ENCODE measurements at regions not wholly inside any gene's neighbourhood (a gene's known extent, or its start where the extent isn't known, plus 50 kb on each side); places are given as distances from the start of the nearest gene placed in this dataset.
"Not testable (repeated sequence)": the region's sequence is repeated elsewhere in the genome, so short reads cannot be mapped to it uniquely, and the experiment has no call there.

DNA sequence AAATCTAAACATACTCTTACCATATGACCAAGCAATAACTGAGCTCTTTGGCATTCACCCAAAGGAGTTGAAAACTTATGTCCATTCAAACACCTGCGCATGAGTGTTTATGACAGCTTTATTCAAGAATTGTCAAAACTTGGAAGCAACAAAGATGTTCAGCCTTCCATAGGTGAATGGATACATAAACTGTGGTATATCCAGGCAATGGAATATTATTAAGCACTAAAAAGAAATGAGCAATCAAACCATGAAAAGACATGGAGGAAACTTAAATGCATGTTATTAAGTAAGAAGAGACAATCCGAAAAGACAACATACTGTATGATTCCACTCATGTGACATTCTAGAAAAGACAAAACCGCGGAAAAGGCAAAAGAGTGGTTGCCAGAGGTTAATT lies 312.0 kb upstream of the TMC3 start:
- no peak for DNase-seq

DNA sequence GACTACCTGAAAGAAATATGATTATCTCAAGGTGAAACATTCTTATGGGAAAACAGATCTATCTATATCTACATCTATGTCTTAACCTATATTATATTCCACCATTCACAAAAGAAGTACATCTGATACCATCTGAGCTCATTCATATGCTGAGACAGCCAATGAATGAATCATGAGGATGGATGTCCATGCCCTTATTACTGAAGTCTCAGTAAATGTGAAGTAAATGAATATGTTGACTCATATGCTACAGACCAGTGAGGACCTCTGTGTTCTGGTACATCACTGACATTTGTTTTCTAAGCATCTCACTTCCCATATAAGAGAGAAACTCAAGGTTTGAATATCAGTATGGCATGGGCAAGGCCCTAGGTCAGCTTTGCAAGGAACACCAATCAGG lies 311.2 kb upstream of the TMC3 start:
- DNase-seq = no peak

DNA sequence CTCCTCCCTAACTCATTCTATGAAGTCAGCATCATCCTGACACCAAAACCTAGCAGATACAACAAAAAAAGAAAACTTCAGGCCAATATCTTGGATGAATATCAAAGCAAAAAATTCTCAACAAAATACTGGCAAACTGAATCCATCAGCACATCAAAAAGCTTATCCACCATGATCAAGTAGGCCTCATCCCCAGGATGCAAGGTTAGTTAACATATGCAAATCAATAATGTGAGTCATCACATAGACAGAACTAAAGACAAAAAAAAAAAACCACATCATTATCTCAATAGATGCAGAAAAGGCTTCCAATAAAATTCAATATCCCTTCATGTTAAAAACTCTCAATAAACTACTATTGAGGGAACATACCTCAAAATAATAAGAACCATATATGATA lies 306.8 kb upstream of the TMC3 start:
- no peak for DNase-seq

DNA sequence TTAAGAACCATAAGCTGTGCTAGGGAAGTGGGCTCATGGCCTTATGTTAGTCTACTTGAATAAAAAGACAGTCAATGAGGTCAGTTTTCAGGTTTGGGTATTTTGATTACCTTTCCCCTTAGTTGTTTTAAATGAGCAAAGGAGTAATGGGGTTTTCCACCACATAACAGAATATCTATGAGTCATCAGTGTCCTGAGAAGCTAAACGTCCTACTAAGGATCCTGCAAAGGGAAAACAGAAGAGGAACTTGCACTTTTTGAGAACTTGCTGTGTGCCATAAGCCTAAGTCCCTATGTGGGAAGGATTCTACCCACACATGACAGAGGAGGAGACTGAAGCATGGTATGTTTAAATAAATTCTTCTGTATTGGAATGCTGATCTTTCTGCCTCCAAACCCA lies 292.8 kb upstream of the TMC3 start:
- no peak for DNase-seq

DNA sequence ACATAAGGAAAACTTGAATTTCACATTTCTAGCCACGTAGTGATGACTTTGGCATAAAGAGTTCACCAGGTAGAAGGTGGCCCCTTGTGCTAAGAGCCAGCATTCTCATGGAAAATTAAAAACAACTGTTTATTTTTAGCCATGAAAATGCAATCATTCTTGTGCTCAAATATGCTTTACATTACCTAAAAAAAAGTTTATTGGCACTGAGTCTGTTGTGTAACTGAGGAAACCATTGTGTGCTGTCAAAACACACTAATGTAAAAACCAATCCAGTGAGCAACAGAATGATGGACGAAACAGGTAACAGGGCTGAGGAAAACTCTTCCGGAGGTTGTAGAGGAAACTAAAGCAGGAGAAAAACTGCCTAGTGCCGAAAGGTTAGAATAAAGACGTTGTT lies 287.0 kb upstream of the TMC3 start:
- no peak for DNase-seq

DNA sequence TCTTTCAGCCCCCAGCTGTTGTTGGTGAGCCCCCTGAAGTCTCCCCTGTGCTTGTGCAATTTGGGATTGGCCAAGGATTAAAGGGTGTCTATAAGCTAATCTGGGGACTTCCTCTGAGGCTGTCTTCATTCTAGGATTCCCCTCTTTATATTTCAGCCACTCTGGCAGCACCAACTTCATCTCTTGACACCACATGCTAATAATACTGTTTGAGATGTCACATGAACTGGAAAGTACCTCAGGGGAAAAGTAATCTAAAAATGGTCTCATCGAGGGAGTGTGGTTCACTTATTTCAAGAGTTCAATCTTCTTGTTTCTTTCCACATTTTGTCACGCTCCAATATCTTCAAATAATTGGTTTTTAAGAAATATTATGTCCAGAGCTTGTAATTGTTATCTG lies 279.2 kb upstream of the TMC3 start:
- DNase-seq = no peak

DNA sequence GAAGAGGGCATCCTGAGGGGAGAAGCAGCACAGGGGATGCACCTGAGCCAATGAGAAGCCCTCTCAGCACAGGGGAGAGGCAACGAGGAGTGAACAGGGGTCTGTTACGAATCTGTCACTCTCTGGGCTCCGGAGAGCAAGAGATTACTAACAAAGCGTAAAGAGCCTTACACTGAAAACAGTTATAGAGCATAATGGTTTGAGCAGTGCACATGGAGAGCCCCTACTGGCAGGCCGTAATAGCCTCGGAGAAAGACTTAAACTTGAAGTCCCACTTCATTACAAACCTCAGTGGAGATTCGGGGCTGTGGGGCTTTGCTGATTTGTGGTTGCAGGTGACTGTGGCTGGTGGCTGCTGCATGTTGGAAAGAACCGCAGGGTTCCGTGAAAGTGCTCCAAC lies 271.5 kb upstream of the TMC3 start:
- no peak for DNase-seq

DNA sequence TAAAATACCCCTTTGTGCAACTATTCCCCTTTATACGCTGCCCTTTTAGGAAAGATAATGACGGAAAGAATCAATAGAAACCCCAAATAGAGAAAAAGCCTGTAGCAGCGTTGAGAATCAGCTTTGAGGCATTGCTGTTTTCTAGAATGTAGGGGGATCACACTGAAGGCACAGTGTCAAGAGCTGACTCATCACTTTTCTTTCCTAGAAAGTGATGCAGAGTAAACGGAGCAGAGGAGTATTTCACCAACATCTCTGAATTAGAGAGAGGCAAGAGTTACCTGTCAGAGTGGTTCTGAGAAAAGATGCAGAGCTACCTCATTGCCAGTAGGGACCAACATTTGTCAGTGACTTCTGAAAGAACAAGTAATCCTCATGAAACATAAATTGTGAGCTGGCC lies 269.8 kb upstream of the TMC3 start:
- no peak for DNase-seq

DNA sequence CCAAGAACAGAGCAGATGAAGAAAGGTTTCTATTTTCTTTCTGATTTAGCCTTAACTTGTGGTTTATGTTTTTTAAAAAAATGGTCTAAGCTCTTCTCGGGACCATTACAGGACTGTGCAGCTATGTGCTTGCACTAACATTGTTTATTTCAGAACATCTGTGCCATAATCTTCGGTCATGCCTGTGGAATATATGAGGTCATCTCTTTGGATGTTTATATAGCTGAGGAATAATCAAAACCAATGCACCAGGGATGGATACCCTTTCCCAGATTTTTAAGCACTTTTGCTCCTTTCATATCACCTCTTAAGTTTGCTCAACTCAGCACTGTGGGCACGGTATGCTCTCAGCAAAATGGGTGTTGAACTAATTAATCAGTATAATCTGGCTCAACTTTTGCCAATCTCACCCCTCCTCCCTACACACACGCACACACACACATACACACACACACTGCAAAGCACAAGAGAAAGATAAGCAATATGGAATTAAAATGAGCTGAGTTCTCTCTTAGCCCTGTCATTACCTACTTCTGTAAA lies 268.5 kb upstream of the TMC3 start:
- peak; percentile 39 for DNase-seq

DNA sequence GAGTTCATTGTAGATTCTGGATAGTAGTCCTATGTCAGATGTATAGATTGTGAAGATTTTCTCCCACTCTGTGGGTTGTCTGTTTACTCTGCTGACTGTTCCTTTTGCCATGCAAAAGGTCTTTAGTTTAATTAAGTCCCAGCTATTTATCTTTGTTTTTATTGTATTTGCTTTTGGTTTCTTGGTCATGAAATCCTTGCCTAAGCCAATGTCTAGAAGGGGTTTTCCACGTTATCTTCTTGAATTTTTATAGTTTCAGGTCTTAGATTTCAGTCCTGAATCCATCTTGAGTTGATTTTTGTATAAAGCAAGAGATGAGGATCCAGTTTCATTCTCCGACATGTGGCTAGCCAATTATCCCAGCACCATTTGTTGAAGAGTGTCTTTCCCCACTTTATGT lies 262.1 kb upstream of the TMC3 start:
- DNase-seq = not testable (repeated sequence)

DNA sequence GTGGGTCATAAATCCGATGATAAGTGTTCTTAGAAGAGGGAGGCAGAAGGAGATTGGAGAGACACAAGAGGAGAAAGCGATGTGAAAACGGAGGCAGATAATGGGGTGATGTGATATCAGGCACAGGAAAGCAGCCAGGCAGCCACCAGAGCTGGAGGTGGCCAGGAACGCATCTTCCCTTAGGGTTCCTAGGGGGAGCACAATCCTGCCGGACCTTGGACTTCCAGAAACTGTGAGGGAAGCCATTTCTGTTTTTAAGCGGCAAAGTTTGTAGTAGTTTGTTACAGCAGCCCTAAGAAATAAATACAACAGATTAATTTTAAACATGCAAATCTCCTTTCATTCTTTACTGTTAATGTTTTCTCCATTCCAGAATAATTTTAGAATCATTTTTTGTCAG lies 259.9 kb upstream of the TMC3 start:
- DNase-seq = no peak

DNA sequence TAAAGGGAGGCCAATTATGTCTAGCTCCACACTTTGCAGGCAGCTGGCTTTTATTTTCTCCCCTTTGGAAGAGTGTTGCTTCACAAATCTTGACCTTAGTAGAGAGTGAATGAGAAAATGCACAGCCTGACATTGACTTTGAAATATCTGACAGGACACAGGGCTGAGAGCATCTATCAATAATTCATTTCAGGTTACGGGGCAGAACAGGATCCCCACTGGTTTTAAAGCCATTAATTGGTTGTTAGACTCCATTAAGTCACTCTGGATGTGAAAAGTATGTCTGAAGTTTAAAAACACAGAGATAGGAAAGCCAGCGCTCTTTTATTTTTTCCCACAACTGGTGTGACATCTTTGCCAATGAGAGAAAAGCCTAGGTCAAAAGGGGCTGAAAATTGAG lies 251.9 kb upstream of the TMC3 start:
- DNase-seq = no peak

DNA sequence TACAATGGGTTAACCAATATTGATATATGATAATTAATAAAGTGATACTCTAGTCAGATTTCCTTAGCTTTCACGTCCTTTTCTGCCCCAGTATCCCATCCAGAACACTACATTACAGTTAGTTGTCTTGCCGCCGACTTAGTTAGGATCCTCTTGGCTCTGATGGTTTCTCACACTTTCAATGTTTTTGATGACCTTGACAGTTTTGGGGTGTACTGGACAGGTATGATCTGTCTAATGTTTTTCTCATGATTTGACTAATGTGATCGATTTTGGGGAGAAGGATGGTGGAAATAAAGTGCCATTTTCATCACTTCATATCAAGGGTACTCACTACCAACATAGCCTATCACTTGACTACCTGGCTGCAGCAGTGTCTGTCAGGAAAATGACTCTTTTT lies 245.0 kb upstream of the TMC3 start:
- DNase-seq = no peak

DNA sequence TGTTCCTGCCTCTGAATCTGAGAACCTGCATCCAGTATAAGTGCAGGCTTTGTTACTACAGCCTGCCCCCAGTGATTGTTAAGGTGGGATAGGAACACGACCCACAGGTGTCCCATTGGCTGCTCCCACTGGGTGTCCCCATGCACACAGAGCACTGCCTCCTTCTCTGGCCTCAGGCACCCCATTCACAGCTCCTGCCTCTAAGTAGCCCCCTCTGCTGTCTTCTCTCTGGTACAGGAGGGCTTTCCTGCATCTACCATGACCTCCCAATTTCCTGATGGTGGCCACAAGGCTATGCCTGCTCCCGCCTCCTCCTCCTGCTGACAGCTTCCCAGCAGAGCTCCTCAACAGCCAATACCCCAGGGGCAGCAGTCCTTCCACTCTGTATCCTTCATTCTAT lies 238.6 kb upstream of the TMC3 start:
- no peak for DNase-seq

DNA sequence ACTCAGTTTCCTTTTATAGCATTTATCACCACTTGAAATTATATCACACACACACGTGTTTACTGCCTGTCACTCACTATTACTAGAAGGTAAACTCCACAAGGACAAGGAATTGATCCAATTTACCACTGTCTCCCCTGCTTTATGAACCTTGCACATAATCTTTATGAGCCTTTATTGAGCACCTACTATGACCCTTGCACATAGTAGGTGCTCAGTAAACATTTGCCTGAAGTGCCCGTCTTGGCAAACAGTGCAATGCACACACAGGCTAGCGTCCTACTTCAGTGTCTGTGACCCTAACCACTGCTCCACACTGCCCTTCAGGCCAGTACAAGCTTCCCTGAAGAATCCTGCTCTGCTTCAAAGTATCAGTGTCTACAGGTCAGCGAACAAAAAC lies 237.7 kb upstream of the TMC3 start:
- no peak for DNase-seq

DNA sequence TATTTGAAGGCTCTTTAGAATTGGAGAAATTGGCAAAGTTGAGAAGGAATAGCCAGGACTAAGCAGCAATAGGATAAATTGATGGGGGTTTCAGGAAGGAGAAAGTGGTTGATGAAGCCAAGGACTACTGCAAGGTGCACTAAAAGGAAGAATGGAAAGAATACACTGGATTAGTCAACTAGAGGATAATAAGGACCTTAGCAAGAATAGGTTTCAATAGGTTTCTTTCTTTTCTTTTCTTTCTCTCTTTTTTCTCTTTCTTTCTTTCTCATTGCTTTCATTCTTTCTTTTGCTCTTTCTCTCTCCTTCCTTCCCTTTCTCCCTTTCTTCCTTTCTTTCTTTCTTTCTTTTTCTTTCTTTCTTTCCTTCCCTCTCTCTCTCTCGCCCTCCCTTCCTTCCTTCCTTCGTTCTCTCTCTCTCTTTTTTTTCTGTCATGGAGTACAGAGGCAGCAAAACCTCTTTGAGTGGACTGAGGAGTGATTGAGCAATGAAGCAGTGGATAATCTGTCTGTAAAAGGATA lies 234.4 kb upstream of the TMC3 start:
- DNase-seq = no peak

DNA sequence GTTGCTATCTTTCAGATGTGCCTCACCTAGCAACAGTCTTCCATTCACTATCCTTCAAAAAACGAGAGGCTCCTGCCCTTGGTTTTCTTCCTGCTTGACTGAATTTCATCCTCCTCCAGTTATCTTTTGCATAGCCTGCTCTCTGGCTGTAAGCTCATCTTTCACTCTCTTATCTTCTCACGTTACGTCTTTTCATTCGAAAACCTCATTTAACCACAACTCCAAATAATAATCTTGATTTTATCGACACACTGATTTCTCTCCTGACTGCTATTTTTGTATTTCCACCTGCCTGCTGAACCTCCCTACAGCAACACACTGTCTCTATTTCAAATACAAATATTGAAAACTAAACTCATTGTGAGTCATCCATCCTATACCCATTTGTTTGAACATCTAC lies 230.7 kb upstream of the TMC3 start:
- DNase-seq = no peak

DNA sequence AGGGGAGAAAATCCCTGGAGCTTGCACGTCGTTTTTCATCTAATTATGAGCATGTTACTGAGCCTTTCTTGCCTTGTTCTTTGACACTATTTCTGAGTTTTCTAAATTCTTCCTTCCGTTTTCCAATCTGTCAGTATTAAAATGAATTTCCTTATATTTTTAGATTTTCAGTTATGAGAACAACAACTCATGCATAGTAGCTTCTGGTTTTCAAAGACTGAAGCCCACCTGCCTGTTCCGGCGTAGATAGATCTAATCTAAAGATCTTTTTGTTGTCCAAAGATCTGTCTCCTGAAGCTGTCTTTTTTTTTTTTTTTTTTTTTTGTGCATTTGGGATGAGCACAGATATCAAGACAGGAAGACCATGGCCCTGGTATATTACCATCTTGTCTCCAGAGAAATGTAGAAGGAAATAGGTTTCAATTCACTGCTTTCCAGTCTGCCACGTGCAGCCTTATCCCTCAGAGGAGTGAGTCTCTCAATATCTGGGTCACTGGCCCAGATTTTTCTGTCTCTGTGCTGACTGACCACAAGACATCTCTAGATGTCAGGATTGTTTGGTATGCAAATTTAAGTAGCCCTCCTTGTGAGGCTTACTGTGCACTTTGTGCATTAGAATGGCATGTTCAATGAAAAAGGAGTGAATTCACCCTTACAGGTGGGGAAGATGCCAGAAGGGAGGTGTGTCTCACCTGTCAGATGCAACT lies 222.3 kb upstream of the TMC3 start:
- DNase-seq = no peak

DNA sequence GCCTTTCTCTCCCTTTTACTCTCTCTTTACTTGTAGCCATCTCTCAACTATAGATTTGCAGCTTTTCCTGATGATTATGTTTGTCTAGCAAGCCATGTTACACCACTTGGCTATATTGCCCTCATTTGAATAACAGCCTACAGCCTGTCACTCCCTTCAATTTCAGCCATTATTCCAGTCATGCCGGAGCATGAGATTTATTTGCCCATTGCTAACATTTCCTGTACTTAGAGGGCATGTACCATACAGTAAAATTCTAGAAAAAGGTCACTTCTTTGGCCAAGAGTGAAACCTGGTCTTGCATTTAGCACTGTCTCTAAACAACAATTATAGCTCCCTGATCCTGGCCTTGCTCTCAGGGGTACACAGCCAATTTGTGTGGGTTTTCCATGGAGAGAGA lies 221.7 kb upstream of the TMC3 start:
- DNase-seq = no peak

DNA sequence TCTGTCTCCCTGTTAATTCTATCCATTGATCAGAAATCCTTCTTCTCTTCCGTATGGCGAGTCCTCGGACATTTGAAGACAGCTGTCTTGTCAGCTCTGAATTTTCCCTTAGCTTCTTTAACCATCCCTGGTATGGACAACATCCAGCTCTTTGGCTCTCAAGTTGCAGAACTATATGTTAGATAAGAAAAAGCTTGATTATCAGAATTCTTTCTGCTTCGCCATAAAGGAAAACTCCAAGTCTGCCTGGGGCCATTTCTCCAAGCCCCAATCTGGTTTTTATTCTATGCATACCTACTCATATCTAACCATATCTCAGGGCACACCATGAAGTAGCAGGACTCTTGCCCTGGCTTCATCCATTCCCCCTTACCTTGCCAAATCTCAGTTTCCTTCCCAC lies 215.7 kb upstream of the TMC3 start:
- DNase-seq = no peak

DNA sequence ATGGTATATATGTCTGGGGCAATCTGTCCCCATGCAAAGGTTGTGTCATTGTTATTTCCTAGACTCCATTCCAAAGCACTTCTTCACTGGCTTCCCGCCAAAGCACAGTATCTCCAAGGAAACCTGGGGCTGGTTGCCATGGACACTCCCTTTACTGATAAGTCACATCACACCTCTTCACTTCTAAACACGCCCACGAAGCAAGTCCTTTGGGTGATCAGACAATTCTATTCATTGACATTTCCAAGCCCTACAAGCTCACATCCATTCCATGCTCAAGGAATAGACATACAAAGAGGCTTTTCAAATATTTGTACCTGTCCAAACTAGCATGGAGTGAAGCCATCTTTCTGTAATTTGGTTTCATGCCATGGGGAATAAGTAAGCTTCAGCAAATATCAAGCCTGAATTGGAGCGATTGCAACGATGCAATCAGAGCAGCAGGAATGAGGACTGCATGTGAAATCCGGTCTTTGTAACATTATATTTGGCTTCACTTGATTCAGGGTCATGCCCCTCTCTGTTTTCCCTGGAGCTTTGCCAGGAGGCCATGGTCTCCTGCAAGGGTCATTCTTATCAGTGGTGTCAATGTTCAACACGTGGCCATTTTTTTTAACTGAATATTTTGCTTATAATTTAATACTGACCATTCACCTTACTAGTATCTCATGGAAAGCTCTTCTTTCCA lies 201.6 kb upstream of the TMC3 start:
- DNase-seq = no peak

DNA sequence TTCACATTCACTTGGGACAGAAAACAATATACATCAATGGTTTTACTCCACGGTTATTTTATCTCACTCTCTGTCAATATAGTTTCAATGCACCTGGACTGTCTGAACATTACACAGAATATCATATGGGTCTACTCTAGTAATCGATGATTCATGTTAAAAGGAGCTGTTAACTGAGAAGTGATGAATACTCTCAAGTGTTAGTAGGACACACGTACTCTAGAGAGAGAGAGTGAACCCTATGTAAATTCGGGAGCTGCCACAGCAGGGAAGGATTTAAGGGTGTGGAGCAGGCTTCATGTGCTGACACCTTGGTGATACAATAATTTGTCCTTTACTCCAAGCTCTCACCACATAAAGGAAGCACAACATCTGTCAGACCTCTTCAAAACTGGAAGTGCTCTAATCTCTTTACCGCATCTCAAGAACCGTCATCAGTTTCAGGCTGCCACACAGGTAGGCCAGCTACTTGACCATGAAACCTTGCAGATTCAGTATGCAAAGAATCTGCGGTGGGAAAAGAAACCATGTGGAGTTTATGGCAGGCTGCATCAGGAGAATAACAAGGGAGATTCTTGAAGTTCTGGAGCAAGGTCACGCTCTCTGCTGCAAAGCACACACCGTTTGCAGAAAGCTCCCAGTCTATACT lies 199.2 kb upstream of the TMC3 start:
- DNase-seq = no peak

DNA sequence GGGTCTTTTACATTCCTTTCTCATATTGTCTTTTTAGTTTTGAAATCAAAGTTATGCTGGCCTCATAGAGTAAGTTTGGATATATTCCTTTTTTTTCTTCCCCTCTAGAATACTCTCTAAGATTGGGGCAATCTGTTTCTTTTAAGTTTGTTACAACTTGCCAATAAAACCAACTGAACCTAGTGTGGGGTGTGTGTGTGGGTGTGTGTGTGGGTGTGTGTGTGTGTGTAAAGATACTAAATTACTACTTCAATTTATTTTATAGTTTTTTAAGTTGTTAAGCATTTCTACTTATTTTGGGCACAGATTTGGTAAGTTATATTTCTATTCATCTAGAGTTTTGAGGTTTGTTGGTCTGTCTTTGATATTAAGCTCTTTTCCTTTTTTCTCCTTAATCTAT lies 198.2 kb upstream of the TMC3 start:
- DNase-seq = no peak

All from EL (cell line).